ENCODE measurements at regions not wholly inside any gene's neighbourhood (a gene's known extent, or its start where the extent isn't known, plus 50 kb on each side); places are given as distances from the start of the nearest gene placed in this dataset.

DNA sequence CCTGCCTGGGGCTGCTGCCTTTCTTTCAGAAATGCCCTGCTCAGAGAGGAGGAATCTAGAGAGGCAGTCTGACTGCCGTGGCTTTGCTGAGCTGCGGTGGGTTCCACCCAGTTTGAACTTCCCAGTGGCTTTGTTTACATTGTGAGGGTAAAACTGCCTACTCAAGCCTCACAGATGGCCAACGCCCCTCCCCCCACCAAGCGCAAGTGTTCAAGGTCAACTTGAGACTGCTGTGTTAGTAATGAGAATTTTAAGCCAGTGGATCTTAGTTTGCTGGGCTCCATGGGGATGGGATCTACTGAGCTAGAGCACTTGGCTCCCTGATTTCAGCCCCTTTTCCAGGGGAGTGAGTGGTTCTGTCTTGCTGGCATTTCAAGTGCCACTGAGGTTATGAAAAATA lies 819.2 kb downstream of the NLGN4Y start:
- POLR2A ChIA-PET: no interaction called here
- DNase-seq (no peak), ATAC-seq (no peak)
- Mint-ChIP-seq H3K27ac (no peak overlapping the region), H3K9me3 (peaks cover 0 to 16% (median 0%) of the 10 kb centered on the region in 9 donors), H3K27me3 (peaks cover 0 to 9% (median 0%) of the 10 kb centered on the region in 5 donors), H3K4me3 (no peak overlapping the region), H3K4me1 (no peaks in the 10 kb centered on the region), H3K36me3 (no peaks in the 10 kb centered on the region)

DNA sequence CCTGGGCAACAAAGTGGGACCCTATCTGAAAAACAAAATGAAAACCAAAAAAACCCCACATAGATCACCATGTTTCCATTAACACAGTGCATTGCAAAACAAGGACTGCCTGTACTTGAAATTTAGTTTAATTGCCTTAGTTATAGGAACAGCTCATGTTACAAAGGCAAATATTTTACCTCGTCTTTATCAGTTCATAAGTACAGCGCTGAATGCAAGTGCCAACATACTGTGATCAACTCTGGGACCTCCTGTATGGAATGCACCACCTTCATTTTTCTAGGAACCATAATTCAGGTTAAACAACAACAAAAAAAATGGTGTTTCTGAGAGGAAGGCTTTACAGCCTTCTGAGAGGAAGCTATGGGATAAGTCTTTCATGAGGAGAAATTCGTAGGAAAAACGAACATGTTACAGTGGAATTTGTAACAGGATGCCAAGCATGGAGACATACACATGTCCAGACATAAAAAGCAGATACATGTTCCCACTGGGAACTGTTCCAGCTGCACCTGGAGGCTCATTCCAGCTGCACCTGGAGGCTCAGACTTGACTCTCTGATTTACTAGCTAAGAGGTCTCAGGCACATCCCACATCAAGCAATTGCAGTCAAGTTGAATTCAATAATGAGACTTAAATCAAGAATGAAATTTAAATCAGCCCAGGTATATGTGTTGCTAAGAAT lies 821.3 kb downstream of the NLGN4Y start:
- no peak for DNase-seq
- POLR2A ChIA-PET: no interaction called here

DNA sequence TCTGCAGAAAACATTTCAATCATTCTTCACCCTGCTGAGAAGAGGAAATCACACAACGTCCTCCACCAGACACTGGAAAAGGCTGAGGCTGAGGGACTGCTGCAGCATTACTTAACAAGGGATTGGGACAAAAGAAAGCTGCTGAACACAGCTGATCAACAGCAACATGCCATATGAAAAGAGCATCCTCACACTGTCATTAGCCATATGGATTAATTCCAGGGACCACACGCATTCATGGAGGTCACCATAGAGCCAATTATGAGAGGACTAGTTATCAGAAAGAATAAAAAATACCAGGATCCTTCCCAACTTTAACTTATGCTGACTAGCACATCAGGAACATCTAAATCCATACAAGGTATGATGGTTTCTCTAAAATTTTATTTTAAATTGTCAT lies 825.0 kb downstream of the NLGN4Y start:
- H3K27ac Mint-ChIP-seq: no peak overlapping the region
- no peak for ATAC-seq
- H3K9me3 Mint-ChIP-seq: no peaks in the 10 kb centered on the region
- no peak overlapping the region for H3K4me3 Mint-ChIP-seq
- peaks cover 0 to 3% (median 0%) of the 10 kb centered on the region in 5 donors for H3K27me3 Mint-ChIP-seq
- DNase-seq: no peak
- POLR2A ChIA-PET: no interaction called here
- H3K4me1 Mint-ChIP-seq: peaks cover 0 to 4% (median 0%) of the 10 kb centered on the region in 4 donors
- no peaks in the 10 kb centered on the region for H3K36me3 Mint-ChIP-seq

More for the DNA sequence above, 821.3 kb downstream of the NLGN4Y start:
- no peaks in the 10 kb centered on the region for H3K36me3 Mint-ChIP-seq
- H3K27me3 Mint-ChIP-seq: peaks cover 0 to 3% (median 0%) of the 10 kb centered on the region in 5 donors
- no peak overlapping the region for H3K27ac Mint-ChIP-seq
- peaks cover 0 to 6% (median 0%) of the 10 kb centered on the region in 9 donors for H3K9me3 Mint-ChIP-seq
- ATAC-seq: no peak
- H3K4me1 Mint-ChIP-seq: no peaks in the 10 kb centered on the region
- no peak overlapping the region for H3K4me3 Mint-ChIP-seq

DNA sequence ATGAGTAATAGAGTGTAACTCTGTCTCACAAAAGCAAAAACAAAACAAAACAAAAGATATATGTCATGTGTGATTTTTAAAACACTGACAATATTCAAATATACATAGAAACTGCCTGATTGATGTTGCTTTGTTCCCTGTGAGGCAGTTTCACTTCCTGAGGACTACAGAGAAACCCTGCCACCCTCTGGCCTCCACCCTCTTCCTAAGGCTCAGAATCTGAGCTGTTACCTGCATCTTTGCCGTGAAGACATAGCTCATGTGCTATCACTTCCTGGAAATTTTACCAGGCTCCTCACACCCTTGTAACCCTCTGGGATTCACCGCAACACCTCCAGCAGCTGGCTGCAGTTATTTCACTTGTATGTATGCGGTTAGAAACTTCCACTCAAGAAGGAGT lies 831.0 kb downstream of the NLGN4Y start:
- Mint-ChIP-seq H3K36me3 (no peaks in the 10 kb centered on the region), H3K27me3 (no peaks in the 10 kb centered on the region), H3K27ac (no peak overlapping the region), H3K9me3 (no peaks in the 10 kb centered on the region), H3K4me1 (peaks cover 0 to 8% (median 4%) of the 10 kb centered on the region in 4 donors), H3K4me3 (no peak overlapping the region)
- POLR2A ChIA-PET: no interaction called here
- peak in 1 of 2 donors; percentile 53 for ATAC-seq
- no peak for DNase-seq

DNA sequence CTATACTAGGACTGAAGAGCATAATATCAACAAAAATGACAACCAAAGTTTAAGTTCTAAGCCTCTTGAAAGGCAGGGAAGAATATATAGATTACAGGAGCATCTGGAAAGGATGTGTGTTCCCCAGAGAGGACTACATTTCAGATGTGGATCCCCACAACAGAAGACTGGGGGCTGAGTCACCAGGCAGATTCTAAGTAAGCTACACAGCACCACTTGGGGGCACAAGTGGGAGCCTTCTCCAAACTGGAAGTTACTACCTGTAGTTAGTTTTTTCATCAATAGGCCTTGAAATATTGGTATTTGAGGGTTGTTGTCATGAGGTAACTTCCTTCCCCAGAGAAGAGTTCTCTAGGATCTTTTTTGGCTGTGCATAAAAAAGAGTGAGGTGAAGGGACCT lies 836.1 kb downstream of the NLGN4Y start:
- no peaks in the 10 kb centered on the region for H3K36me3 Mint-ChIP-seq
- H3K9me3 Mint-ChIP-seq: no peaks in the 10 kb centered on the region
- ATAC-seq (no peak), DNase-seq (no peak)
- H3K27me3 Mint-ChIP-seq: no peaks in the 10 kb centered on the region
- POLR2A ChIA-PET: no interaction called here
- H3K27ac Mint-ChIP-seq: no peak overlapping the region
- H3K4me1 Mint-ChIP-seq: peaks cover 0 to 6% (median 3%) of the 10 kb centered on the region in 4 donors
- H3K4me3 Mint-ChIP-seq: no peak overlapping the region

DNA sequence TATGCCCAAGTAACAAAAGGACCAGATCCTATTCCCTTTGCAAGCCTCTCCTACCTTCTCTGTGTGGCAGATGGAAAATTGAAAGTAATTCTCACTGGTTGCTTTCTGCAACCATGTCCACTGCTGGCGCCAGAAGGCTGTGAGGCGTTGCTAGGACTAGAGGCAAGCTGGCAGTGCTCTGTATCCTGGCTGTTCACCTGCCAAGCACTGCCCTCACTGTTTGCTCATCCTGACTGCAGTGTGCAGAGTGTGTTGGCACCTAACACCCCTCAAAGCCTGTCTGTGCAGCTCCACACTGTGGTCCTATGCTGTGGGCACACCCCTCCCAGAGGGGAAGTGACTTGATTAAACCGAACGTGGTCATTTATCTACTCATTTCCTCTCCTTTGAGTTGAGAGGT lies 840.7 kb downstream of the NLGN4Y start:
- POLR2A ChIA-PET: no interaction called here
- Mint-ChIP-seq H3K27me3 (peaks cover 1 to 10% (median 4%) of the 10 kb centered on the region in 5 donors), H3K27ac (no peak overlapping the region), H3K9me3 (no peaks in the 10 kb centered on the region), H3K4me1 (peaks cover 0 to 5% (median 2%) of the 10 kb centered on the region in 4 donors), H3K4me3 (no peak overlapping the region), H3K36me3 (no peaks in the 10 kb centered on the region)
- ATAC-seq: no peak
- no peak for DNase-seq

DNA sequence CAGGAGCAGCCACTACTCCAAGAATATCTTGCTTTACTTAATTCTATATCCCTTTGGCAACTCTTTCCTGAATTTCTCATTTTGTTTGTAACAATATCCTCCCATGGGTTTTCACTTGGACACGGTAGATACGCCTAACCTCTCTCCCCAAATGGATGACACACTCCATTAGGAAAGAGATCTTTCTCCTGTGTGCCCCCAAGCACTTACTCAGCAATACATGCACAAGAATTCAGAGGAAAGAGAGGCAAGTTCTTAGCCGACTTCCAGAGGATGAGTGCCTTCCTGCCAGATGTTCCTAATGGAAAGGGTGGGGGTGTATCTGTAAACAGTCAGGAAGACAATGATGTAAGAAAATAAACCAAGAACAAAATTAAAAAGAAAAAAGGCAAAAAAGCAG lies 844.5 kb downstream of the NLGN4Y start:
- DNase-seq: no peak
- POLR2A ChIA-PET: no interaction called here
- Mint-ChIP-seq H3K27ac (no peak overlapping the region), H3K9me3 (no peaks in the 10 kb centered on the region), H3K4me3 (no peak overlapping the region), H3K4me1 (no peaks in the 10 kb centered on the region), H3K36me3 (no peaks in the 10 kb centered on the region), H3K27me3 (peaks cover 1 to 13% (median 4%) of the 10 kb centered on the region in 5 donors)
- ATAC-seq: no peak

DNA sequence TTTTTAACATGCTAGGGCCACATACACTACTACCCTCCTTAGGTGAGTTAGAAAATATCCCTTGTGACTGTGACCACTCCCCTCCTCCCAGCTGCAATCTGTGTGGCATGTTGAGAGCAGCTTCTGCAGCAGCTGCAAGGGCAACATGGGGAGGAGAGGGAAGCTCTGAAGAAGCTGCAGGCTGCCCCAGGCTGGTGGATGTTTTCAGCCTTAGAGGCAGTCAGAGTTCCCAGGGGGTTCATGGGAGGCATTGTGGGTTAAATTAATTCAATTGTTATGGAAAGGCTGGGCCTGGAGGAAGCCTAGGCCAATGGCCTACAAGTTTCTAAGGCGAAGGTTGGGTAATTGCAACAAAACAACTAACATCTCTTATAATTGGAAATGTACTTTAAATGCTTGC lies 860.8 kb downstream of the NLGN4Y start:
- DNase-seq (no peak), ATAC-seq (no peak)
- Mint-ChIP-seq H3K9me3 (no peaks in the 10 kb centered on the region), H3K27me3 (no peaks in the 10 kb centered on the region), H3K27ac (no peak overlapping the region), H3K36me3 (no peaks in the 10 kb centered on the region), H3K4me1 (peaks cover 0 to 5% (median 0%) of the 10 kb centered on the region in 4 donors), H3K4me3 (no peak overlapping the region)
- POLR2A ChIA-PET: no interaction called here

DNA sequence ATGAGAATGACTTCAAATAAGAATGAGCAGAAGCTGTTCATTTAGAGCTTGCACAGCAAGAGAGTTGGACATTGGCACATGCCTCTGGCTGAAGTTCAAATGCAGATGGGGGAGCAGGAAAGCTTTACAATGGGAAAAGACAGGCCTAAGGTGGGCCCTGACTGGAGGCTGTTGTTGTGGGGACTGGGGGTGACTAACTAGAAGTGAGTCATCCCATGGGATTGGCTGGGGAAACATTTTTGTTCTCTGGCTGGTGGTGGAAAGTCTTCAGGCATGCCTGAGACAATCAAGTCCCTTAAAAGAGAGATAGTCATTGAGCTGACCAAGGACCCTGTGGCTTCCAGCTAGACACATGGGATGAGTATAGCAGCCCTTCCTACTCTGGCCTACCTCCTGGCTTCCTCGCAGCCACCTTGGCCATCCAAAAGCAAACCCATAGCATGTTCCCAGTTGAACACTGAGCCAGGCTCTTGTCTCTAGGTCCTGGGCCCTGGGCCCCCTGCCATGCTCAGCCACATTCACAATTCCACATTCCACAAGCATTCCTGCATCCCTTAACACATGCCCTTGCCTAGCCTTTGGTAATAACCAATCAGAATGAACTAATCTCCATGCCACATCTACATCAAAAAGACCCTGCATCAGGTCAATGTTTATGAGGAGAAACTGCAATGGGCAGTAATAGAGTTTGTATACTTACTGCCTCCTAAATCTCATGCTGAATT lies 873.4 kb downstream of the NLGN4Y start:
- POLR2A ChIA-PET: no interaction called here
- H3K9me3 Mint-ChIP-seq: no peaks in the 10 kb centered on the region
- ATAC-seq: no peak
- no peaks in the 10 kb centered on the region for H3K36me3 Mint-ChIP-seq
- H3K4me3 Mint-ChIP-seq: no peak overlapping the region
- no peak overlapping the region for H3K27ac Mint-ChIP-seq
- no peak for DNase-seq
- H3K4me1 Mint-ChIP-seq: no peaks in the 10 kb centered on the region
- peaks cover 0 to 8% (median 0%) of the 10 kb centered on the region in 5 donors for H3K27me3 Mint-ChIP-seq

DNA sequence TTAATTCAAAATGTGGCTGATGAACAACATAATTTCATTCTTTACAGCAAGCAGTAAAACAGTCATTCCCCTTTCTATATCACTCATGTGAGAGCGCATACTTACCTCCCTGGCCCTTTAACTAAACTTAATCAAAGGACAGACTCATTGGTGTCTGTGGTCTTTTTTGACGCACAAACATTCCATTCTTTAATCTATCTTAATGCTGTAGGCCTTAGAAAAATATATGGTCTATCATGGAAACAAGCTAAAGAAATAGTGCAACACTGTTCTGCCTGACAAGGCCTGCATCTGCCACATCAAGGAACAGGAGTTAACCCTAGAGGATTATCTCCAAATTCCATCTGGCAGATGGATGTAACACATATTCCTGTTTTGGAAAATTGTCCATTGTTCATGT lies 878.1 kb downstream of the NLGN4Y start:
- Mint-ChIP-seq H3K9me3 (peaks cover 0 to 7% (median 0%) of the 10 kb centered on the region in 9 donors), H3K27ac (no peak overlapping the region), H3K36me3 (no peaks in the 10 kb centered on the region), H3K27me3 (peaks cover 0 to 8% (median 0%) of the 10 kb centered on the region in 5 donors), H3K4me1 (no peaks in the 10 kb centered on the region), H3K4me3 (no peak overlapping the region)
- DNase-seq: no peak
- ATAC-seq: no peak
- POLR2A ChIA-PET: no interaction called here

DNA sequence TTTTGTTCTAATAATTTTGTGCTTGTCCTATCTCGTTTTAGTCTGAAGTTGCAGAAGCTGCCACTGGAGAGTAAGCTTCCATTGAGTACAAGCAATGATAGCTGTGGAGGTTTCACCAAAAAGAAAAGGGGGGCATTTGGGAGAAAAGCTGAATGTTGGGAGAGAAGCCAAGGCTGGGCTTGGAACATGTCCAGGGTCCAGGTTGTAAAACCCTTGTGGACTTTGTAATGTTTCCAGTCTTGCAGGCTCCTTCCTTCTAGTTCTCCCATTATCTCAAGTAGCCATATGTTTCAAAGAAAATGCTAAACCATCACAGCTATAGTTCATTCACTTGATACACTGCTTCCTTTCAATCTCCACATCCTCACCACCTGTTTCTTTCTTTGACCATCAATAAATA lies 880.2 kb downstream of the NLGN4Y start:
- Mint-ChIP-seq H3K4me1 (no peaks in the 10 kb centered on the region), H3K36me3 (no peaks in the 10 kb centered on the region), H3K4me3 (no peak overlapping the region), H3K27ac (no peak overlapping the region), H3K27me3 (peaks cover 0 to 18% (median 2%) of the 10 kb centered on the region in 5 donors), H3K9me3 (peaks cover 0 to 26% (median 0%) of the 10 kb centered on the region in 9 donors)
- DNase-seq (no peak), ATAC-seq (no peak)
- POLR2A ChIA-PET: no interaction called here

DNA sequence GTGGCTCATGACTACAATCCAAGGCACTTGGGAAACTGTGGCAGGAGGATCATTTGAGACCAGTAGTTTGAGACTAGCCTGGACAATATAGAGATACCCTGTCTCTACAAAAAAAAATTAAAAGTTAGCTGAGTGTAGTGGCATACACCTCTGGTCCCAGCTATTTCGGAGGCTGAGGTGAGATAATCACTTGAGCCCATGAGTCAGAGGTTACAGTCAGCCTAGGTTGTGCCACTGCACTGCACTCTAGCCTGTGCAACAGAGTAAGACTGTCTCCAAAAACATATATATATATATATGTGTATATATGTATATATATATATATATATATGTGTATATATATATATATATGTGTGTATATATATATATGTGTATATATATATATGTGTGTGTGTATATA lies 890.8 kb downstream of the NLGN4Y start:
- H3K4me3 Mint-ChIP-seq: no peak overlapping the region
- no peaks in the 10 kb centered on the region for H3K4me1 Mint-ChIP-seq
- H3K9me3 Mint-ChIP-seq: no peaks in the 10 kb centered on the region
- H3K36me3 Mint-ChIP-seq: no peaks in the 10 kb centered on the region
- DNase-seq (no peak), ATAC-seq (no peak)
- H3K27ac Mint-ChIP-seq: no peak overlapping the region
- POLR2A ChIA-PET: no interaction called here
- H3K27me3 Mint-ChIP-seq: no peaks in the 10 kb centered on the region

DNA sequence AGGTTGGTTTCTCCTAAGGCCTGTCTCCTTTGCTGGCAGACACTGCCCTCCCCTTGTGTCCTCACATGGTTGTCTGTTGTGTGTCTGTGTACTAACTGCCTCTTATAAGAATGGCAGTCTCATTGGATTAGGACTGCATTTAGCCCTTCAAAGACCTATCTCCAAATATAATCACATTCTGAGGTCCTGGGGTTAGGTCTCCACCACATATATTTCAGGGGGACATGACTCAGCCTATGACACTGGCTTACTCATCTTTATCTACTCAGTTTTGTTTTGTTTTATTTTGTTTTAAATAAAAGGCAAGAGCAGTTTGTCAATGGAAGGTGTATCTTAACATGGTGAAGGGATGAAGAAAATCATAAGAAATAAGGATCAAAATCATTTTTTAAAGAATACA lies 894.3 kb downstream of the NLGN4Y start:
- ATAC-seq: no peak
- POLR2A ChIA-PET: no interaction called here
- H3K4me3 Mint-ChIP-seq: no peak overlapping the region
- H3K27ac Mint-ChIP-seq: no peak overlapping the region
- no peaks in the 10 kb centered on the region for H3K27me3 Mint-ChIP-seq
- no peak for DNase-seq
- no peaks in the 10 kb centered on the region for H3K36me3 Mint-ChIP-seq
- peaks cover 4 to 5% (median 5%) of the 10 kb centered on the region in 4 donors for H3K4me1 Mint-ChIP-seq
- no peaks in the 10 kb centered on the region for H3K9me3 Mint-ChIP-seq
